Left ventricle myocardium inferior (tissue), 1 donor: ENCODE measurements at regions not wholly inside any gene's neighbourhood (a gene's known extent, or its start where the extent isn't known, plus 50 kb on each side); places are given as distances from the start of the nearest gene placed in this dataset.

ENCODE experiments used
- DNase-seq: peaks from one replicate; pipeline ENCODE4 v3.0.0-alpha.2; 2020
- H3K27ac ChIP-seq: fragments of 200-600 bp; replicated peaks from 2 replicates; pipeline ENCODE4 v1.8.0; 2021
- H3K27me3 ChIP-seq: fragments of 200-600 bp; 2 replicates; pipeline ENCODE4 v1.8.0; 2021; ENCODE audit warnings: low read depth
- H3K36me3 ChIP-seq: fragments of 200-600 bp; 2 replicates; pipeline ENCODE4 v1.8.0; 2021
- H3K4me1 ChIP-seq: fragments of 200-600 bp; 2 replicates; pipeline ENCODE4 v1.8.0; 2021
- H3K4me3 ChIP-seq: fragments of 200-600 bp; 2 replicates; pipeline ENCODE4 v1.8.0; 2021; ENCODE audit warnings: mild to moderate bottlenecking, moderate library complexity
- H3K9me3 ChIP-seq: fragments of 200-600 bp; replicated peaks from 2 replicates; pipeline ENCODE4 v1.8.0; 2021
- intact Hi-C: fragments of 100-400 bp; cut with micrococcal nuclease; formaldehyde crosslinking; loops from one replicate; pipeline ENCODE4 v1.11.0; 2022
- TF ChIP-seq, protein P1 (sequence below): fragments of 200-600 bp; IDR thresholded peaks from 2 replicates; pipeline ENCODE4 v1.8.0; 2021; ENCODE audit warnings: antibody characterized with exemption, mild to moderate bottlenecking, borderline replicate concordance
- donor health status: DM: no; HTN: yes; CAD: no; lungs with severe emphysema.

DNA sequence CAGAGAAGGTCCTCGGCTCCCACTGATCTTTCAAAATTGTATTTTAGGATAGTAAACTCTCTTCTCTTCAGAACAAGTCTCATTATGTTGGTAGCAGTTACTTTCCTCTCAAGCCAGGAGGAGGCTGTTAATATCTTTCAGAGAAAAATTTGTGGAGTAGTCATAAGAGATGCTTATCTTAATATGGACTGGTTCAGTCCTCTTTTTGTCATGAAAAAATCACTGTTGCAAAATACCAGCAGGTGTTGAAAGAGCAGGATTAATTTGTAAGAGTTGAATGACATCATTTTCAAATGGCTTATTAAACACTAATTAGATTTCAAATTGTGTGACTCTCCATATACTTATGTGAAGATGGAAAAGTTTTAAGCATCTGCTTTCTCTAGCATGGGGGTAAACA lies 662.5 kb downstream of the POM121L12 start:
- TF ChIP-seq, protein P1, sequence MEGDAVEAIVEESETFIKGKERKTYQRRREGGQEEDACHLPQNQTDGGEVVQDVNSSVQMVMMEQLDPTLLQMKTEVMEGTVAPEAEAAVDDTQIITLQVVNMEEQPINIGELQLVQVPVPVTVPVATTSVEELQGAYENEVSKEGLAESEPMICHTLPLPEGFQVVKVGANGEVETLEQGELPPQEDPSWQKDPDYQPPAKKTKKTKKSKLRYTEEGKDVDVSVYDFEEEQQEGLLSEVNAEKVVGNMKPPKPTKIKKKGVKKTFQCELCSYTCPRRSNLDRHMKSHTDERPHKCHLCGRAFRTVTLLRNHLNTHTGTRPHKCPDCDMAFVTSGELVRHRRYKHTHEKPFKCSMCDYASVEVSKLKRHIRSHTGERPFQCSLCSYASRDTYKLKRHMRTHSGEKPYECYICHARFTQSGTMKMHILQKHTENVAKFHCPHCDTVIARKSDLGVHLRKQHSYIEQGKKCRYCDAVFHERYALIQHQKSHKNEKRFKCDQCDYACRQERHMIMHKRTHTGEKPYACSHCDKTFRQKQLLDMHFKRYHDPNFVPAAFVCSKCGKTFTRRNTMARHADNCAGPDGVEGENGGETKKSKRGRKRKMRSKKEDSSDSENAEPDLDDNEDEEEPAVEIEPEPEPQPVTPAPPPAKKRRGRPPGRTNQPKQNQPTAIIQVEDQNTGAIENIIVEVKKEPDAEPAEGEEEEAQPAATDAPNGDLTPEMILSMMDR, result no peak
- Histone ChIP-seq H3K4me1 (no peaks in the 10 kb centered on the region), H3K4me3 (no peak overlapping the region), H3K27me3 (no peaks in the 10 kb centered on the region), H3K36me3 (no peaks in the 10 kb centered on the region), H3K9me3 (peaks cover 2% of the 10 kb centered on the region), H3K27ac (no peak overlapping the region)
- intact Hi-C loops, result no loop called here
- DNase-seq, result no peak

DNA sequence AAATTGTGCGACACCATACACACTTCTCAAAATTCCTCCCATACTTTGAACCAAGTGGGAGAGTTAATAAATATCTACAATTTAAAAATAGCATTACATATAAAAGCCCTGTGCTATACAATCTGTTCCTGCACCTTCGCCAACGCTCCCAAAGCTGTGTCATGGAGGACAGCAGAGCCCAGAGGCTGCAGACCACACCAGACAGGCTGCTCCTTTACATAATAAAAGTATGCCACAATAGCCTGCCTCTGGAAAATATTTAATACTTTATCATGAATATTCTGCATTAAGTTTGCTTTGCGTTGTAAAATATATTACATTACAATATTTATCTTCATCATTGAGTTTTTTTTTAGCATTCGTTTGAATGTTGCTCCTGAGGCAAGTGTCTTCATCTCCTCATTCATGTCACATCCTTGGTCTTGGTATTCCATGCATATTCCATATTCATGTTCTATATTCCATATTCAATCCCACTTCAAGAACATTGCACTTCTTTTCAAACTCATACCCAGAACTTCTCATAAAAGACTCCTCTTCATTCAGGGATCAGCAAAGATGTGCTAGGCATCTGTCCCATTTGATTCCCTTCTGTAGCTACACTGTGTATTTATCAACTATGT lies 663.9 kb downstream of the POM121L12 start:
- Histone ChIP-seq H3K27me3 (no peaks in the 10 kb centered on the region), H3K4me3 (no peak overlapping the region), H3K36me3 (no peaks in the 10 kb centered on the region), H3K27ac (no peak overlapping the region), H3K9me3 (no peaks in the 10 kb centered on the region), H3K4me1 (no peaks in the 10 kb centered on the region)
- intact Hi-C loops, result no loop called here
- TF ChIP-seq, protein P1, result no peak
- DNase-seq, result no peak

DNA sequence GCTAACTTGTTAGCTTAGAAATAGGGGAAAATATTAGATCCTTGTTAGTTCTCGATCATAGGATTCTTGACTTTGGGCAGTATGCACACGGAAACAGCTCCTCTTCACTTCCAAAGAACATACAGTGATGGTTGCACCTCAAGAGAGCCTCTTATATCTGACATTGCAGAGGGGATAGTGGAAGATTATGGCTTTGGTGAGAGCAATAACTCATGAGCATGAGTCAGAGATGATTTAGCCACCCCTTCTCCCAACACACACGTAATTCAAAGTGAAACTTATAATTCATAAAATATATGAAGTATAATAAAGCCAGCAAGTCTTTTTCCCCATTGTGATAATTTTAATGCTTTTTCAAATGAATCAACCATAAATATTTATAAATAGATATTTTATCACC lies 683.7 kb downstream of the POM121L12 start:
- H3K4me3 ChIP-seq, result no peak overlapping the region
- DNase-seq, result no peak
- TF ChIP-seq, protein P1, result no peak
- intact Hi-C loops, result no loop called here
- H3K27ac ChIP-seq, result no peak overlapping the region
- no peaks in the 10 kb centered on the region for H3K27me3 ChIP-seq
- peaks cover 9% of the 10 kb centered on the region for H3K9me3 ChIP-seq
- no peaks in the 10 kb centered on the region for H3K4me1 ChIP-seq
- H3K36me3 ChIP-seq, result no peaks in the 10 kb centered on the region

DNA sequence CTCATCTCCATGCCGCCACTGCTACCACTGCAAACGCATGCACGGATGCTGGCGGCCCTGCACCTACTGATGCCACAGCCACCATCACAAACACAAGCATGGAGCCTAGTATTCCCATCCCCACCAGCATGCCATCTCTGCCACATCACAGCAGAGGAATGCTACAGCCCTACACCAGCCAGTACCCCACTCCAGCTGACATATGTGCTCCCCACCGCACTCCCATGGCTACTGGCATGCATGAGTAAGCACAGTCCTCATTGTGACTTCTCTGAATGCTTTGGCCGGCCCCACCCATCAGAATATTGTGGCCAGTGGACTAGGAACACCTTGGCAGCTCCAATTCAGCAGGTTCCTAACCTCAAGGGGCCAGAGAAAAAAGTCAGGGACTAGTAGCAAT lies 705.5 kb downstream of the POM121L12 start:
- no peak for DNase-seq
- Histone ChIP-seq H3K27me3 (no peaks in the 10 kb centered on the region), H3K27ac (no peak overlapping the region), H3K4me3 (no peak overlapping the region), H3K36me3 (no peaks in the 10 kb centered on the region), H3K4me1 (no peaks in the 10 kb centered on the region), H3K9me3 (peaks cover 22% of the 10 kb centered on the region)
- intact Hi-C loops, result no loop called here
- TF ChIP-seq, protein P1, result no peak

DNA sequence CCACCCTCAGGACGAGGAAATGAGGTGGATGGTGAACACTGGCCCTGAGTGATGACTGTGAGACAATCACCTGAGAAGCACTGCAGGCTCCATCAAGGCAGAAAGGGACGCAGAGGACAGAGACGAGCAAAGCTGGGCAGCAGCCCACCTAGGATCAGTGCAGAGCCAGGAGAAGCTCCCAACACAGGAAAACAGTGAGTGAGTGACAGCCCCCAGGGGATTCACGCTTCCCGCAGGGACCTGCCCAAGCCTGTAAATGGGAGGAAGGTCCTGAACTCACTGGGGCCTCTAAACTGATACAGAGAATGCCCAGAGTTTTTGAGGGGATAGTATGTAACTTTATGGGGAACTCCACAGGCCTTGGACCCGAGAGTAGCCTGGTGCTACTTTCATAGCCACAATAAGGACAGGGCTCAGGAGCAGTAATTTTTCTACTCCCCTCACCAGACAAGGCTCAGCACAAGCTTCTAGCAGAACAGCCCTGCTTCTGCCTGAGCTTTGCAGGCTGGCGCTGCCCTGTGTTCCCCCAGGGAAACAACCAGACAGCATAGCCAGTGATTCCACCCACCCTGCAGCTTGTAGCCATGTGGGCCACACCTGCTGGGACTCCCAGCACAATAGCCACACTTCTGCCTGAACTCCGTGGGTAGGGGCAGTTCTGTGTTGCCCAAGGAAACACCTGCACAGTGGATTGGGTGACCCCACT lies 708.4 kb downstream of the POM121L12 start:
- Histone ChIP-seq H3K36me3 (no peaks in the 10 kb centered on the region), H3K4me3 (no peak overlapping the region), H3K4me1 (no peaks in the 10 kb centered on the region), H3K27me3 (no peaks in the 10 kb centered on the region), H3K9me3 (peaks cover 44% of the 10 kb centered on the region), H3K27ac (no peak overlapping the region)
- TF ChIP-seq, protein P1, result no peak
- intact Hi-C loops, result no loop called here
- DNase-seq, result no peak
